ENCODE measurements at regions not wholly inside any gene's neighbourhood (a gene's known extent, or its start where the extent isn't known, plus 50 kb on each side); places are given as distances from the start of the nearest gene placed in this dataset.

DNA sequence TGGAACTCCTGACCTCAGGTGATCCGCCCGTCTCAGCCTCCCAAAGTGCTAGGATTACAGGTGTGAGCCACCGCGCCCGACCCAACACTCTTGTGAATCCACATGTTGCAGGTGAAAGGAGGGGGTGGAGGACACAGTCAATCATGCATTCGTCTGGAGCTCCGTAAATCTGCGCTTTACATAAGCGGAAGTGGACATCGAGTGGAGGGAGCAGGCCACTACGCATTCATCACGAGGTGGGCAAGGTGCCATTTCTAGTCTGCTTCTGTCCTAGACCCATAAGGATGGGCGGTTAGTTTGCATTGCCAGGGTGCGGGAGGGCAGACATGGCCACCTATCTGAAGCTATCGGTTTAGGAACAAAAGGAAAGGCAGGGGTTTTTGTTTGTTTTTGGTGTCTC lies 225.2 kb upstream of the TCERG1L start:
- DNase-seq (no peak), ATAC-seq (ENCODE audit: insufficient read depth, low FRiP score) (no peak)
- Histone ChIP-seq H3K27me3 (ENCODE audit: control insufficient read depth in 3 of 3, insufficient read depth in 3 of 3, low read length in 2 of 3) (no peaks in the 10 kb centered on the region), H3K4me3 (no peak overlapping the region), H3K36me3 (ENCODE audit: control insufficient read depth in 4 of 4, insufficient read depth in 4 of 4, low read length in 4 of 4) (no peaks in the 10 kb centered on the region), H3K27ac (ENCODE audit: low read depth in 1 of 2, low read length in 1 of 2) (no peak overlapping the region), H3K4me1 (ENCODE audit: control insufficient read depth in 5 of 5, insufficient read depth in 5 of 5, low read length in 5 of 5) (no peaks in the 10 kb centered on the region), H3K9ac (ENCODE audit: insufficient read depth in 1 of 2, low read length in 2 of 2) (no peak overlapping the region), H3K9me3 (ENCODE audit: control insufficient read depth in 4 of 4, insufficient read depth in 3 of 4, low read length in 3 of 4) (no peaks in the 10 kb centered on the region)
- 87 to 94% methylated on average over 15 of the region's 15 CpGs for WGBS, 2 donors
- TF ChIP-seq, protein P1, sequence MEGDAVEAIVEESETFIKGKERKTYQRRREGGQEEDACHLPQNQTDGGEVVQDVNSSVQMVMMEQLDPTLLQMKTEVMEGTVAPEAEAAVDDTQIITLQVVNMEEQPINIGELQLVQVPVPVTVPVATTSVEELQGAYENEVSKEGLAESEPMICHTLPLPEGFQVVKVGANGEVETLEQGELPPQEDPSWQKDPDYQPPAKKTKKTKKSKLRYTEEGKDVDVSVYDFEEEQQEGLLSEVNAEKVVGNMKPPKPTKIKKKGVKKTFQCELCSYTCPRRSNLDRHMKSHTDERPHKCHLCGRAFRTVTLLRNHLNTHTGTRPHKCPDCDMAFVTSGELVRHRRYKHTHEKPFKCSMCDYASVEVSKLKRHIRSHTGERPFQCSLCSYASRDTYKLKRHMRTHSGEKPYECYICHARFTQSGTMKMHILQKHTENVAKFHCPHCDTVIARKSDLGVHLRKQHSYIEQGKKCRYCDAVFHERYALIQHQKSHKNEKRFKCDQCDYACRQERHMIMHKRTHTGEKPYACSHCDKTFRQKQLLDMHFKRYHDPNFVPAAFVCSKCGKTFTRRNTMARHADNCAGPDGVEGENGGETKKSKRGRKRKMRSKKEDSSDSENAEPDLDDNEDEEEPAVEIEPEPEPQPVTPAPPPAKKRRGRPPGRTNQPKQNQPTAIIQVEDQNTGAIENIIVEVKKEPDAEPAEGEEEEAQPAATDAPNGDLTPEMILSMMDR (IDR thresholded peaks at IDR 0.05; ENCODE audit: control extremely low read depth, extremely low read depth), result no peak

DNA sequence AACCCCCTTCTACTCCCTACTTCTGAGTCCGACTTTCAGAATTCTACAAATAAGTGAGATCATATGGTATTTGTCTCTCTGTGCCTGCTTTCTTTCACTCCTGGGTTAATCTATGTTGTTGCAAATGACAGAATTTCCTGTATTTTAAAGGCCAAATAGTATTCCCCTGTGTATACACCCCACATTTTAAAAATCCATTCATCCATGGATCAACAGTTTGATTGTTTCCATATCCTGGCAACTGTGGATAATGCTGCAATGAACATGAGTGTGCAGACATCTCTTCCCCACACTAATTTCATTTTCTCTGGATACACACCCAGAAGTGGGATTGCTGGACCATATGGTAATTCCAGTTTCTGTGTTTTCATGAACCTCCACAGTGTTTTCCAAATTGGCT lies 225.8 kb upstream of the TCERG1L start:
- DNase-seq, result no peak
- WGBS, 2 donors, result 42 to 50% methylated on average over 1 of the region's 1 CpG
- ATAC-seq (ENCODE audit: insufficient read depth, low FRiP score), result no peak

DNA sequence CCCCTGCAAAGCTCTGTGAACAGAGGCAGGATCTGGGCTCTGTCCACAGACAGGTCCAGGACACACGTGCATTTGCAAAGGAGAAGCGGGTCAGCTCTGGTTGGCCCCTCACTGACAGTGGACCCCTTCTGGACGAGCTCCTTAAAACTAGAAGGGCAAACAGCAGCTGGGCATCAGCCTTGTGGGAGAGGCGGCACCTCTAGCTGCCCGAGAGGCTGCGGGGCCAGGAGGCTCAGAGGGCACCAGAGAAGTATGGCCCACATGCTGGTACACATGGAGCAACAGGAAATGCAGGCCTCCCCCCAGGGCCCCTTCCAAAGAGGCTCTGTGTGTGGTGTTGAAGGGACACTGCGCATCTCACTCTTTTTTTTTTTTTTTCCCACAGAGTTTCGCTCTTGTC lies 233.0 kb upstream of the TCERG1L start:
- Histone ChIP-seq H3K9ac (ENCODE audit: insufficient read depth in 1 of 2, low read length in 2 of 2) (no peak overlapping the region), H3K4me3 (no peak overlapping the region), H3K27ac (ENCODE audit: low read depth in 1 of 2, low read length in 1 of 2) (no peak overlapping the region), H3K27me3 (ENCODE audit: control insufficient read depth in 3 of 3, insufficient read depth in 3 of 3, low read length in 2 of 3) (peaks cover 0 to 7% (median 4%) of the 10 kb centered on the region in 3 donors), H3K9me3 (ENCODE audit: control insufficient read depth in 4 of 4, insufficient read depth in 3 of 4, low read length in 3 of 4) (no peaks in the 10 kb centered on the region), H3K4me1 (ENCODE audit: control insufficient read depth in 5 of 5, insufficient read depth in 5 of 5, low read length in 5 of 5) (no peaks in the 10 kb centered on the region), H3K36me3 (ENCODE audit: control insufficient read depth in 4 of 4, insufficient read depth in 4 of 4, low read length in 4 of 4) (no peaks in the 10 kb centered on the region)
- WGBS, 2 donors, result 80 to 92% methylated on average over 8 of the region's 8 CpGs
- DNase-seq, result no peak
- ATAC-seq (ENCODE audit: insufficient read depth, low FRiP score), result no peak
- TF ChIP-seq, protein P1 (IDR thresholded peaks at IDR 0.05; ENCODE audit: control extremely low read depth, extremely low read depth), result no peak

More for the DNA sequence above, 225.8 kb upstream of the TCERG1L start:
- TF ChIP-seq, protein P1 (IDR thresholded peaks at IDR 0.05; ENCODE audit: control extremely low read depth, extremely low read depth), result no peak
- H3K27ac ChIP-seq (ENCODE audit: low read depth in 1 of 2, low read length in 1 of 2), result no peak overlapping the region
- no peak overlapping the region for H3K4me3 ChIP-seq
- H3K4me1 ChIP-seq (ENCODE audit: control insufficient read depth in 5 of 5, insufficient read depth in 5 of 5, low read length in 5 of 5), result no peaks in the 10 kb centered on the region
- H3K36me3 ChIP-seq (ENCODE audit: control insufficient read depth in 4 of 4, insufficient read depth in 4 of 4, low read length in 4 of 4), result no peaks in the 10 kb centered on the region
- H3K27me3 ChIP-seq (ENCODE audit: control insufficient read depth in 3 of 3, insufficient read depth in 3 of 3, low read length in 2 of 3), result no peaks in the 10 kb centered on the region
- no peaks in the 10 kb centered on the region for H3K9me3 ChIP-seq (ENCODE audit: control insufficient read depth in 4 of 4, insufficient read depth in 3 of 4, low read length in 3 of 4)
- no peak overlapping the region for H3K9ac ChIP-seq (ENCODE audit: insufficient read depth in 1 of 2, low read length in 2 of 2)

DNA sequence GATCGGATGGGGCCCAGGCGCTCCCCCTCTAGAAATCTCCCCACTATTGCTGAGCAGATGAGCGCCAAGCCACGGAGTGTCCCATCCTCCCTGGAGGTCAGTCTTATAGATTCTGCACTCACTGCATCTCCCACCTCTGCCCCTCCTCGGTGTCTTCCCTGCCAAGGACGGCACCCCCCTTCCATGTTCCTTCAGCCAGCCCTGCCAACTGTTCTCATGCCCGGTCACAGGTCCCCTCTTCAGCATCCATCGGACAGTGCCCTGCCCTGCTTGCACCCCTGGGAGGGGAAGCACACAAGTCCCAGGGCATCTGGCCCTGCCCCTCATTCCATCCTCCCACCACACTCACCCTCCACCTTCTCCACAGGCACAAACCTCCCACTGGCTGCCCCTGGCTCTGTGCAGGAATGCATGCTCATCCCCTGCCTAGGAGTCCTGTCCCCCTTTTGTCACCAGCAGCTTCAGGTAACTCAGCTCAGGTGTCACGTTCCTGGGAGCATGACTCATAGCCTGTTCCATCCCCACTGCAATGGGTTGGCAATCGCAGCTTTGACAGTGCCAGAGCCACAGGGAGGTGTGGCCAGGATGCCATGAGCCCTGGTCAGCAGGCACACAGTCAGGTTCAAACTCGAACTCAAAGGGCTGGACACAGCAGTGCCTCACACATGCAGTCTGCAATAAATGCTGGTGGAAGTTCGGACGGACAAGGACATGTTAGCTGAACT lies 234.7 kb upstream of the TCERG1L start:
- H3K9ac ChIP-seq (ENCODE audit: insufficient read depth in 1 of 2, low read length in 2 of 2), result no peak overlapping the region
- DNase-seq (no peak), ATAC-seq (ENCODE audit: insufficient read depth, low FRiP score) (no peak)
- 71 to 74% methylated on average over 13 of the region's 13 CpGs for WGBS, 2 donors
- peaks cover 0 to 7% (median 4%) of the 10 kb centered on the region in 3 donors for H3K27me3 ChIP-seq (ENCODE audit: control insufficient read depth in 3 of 3, insufficient read depth in 3 of 3, low read length in 2 of 3)
- H3K36me3 ChIP-seq (ENCODE audit: control insufficient read depth in 4 of 4, insufficient read depth in 4 of 4, low read length in 4 of 4), result no peaks in the 10 kb centered on the region
- no peak overlapping the region for H3K27ac ChIP-seq (ENCODE audit: low read depth in 1 of 2, low read length in 1 of 2)
- H3K4me1 ChIP-seq (ENCODE audit: control insufficient read depth in 5 of 5, insufficient read depth in 5 of 5, low read length in 5 of 5), result no peaks in the 10 kb centered on the region
- TF ChIP-seq, protein P1 (IDR thresholded peaks at IDR 0.05; ENCODE audit: control extremely low read depth, extremely low read depth), result no peak
- H3K4me3 ChIP-seq, result no peak overlapping the region
- H3K9me3 ChIP-seq (ENCODE audit: control insufficient read depth in 4 of 4, insufficient read depth in 3 of 4, low read length in 3 of 4), result no peaks in the 10 kb centered on the region
